NCI-H748 treated with DMSO at 0.1 percent for 48 hours (cell line): ENCODE measurements at regions not wholly inside any gene's neighbourhood (a gene's known extent, or its start where the extent isn't known, plus 50 kb on each side); places are given as distances from the start of the nearest gene placed in this dataset.

Experiments used
- DNase-seq: peaks from one replicate; lab custom pipeline; 2025; lab: John Stamatoyannopoulos, UW

- no peak for DNase-seq
Observed at GRCh38 chr5:135138116-135138850, 104.3 kb upstream of the PITX1 start.

GRCh38 chr5:135137146-135137915 is 103.3 kb upstream of the PITX1 start:
- DNase-seq = no peak

GRCh38 chr5:135136546-135136945 is 102.5 kb upstream of the PITX1 start:
- DNase-seq = no peak

- peak; percentile 38 for DNase-seq
Observed at GRCh38 chr5:135135530-135136226, 101.7 kb upstream of the PITX1 start.

- DNase-seq = no peak
Observed at GRCh38 chr5:135134691-135135381, 100.8 kb upstream of the PITX1 start.

- no peak for DNase-seq
Observed at GRCh38 chr5:135133698-135134515, 99.9 kb upstream of the PITX1 start.

- no peak for DNase-seq
Observed at GRCh38 chr5:135133181-135133580, 99.2 kb upstream of the PITX1 start.

- DNase-seq = no peak
Observed at GRCh38 chr5:135131801-135132680, 98.0 kb upstream of the PITX1 start.

GRCh38 chr5:135130261-135131215 is 96.5 kb upstream of the PITX1 start:
- no peak for DNase-seq

- DNase-seq = no peak
Observed at GRCh38 chr5:135129307-135129706, 95.3 kb upstream of the PITX1 start.

GRCh38 chr5:135128361-135128760 is 94.3 kb upstream of the PITX1 start:
- no peak for DNase-seq

- DNase-seq = no peak
Observed at GRCh38 chr5:135127439-135128240, 93.6 kb upstream of the PITX1 start.

GRCh38 chr5:135126688-135127438 is 92.8 kb upstream of the PITX1 start:
- DNase-seq = peak; percentile 30

- DNase-seq = no peak
Observed at GRCh38 chr5:135124724-135125123, 90.7 kb upstream of the PITX1 start.

- DNase-seq = no peak
Observed at GRCh38 chr5:135124128-135124527, 90.1 kb upstream of the PITX1 start.

- DNase-seq = no peak
Observed at GRCh38 chr5:135122797-135123196, 88.8 kb upstream of the PITX1 start.

GRCh38 chr5:135120951-135121350 is 86.9 kb upstream of the PITX1 start:
- no peak for DNase-seq

GRCh38 chr5:135119481-135119880 is 85.5 kb upstream of the PITX1 start:
- DNase-seq = no peak
